H1 (cell line): ENCODE measurements at regions not wholly inside any gene's neighbourhood (a gene's known extent, or its start where the extent isn't known, plus 50 kb on each side); places are given as distances from the start of the nearest gene placed in this dataset.

Experiments
- CTCF ChIA-PET: fragments of 300-600 bp; sonication (Branson Sonifier 250); formaldehyde crosslinking; loops from one replicate; lab custom pipeline; 2021; ENCODE audit not compliant: partially characterized antibody; lab: Charles Lee
- POLR2A ChIA-PET: fragments of 300-600 bp; sonication (Branson Sonifier 250); formaldehyde crosslinking; loops from one replicate; lab custom pipeline; 2021; ENCODE audit warnings: inconsistent platforms; ENCODE audit not compliant: partially characterized antibody; lab: Charles Lee
- DNase-seq, 2 experiments: peaks; one replicate each; pipeline versions ENCODE4 v3.0.0 to v3.0.0-alpha.2; 2010 to 2022; ENCODE audit warnings: low spot score in 2 of 2, low read depth in 1 of 2, mixed read lengths in 1 of 2
- FAIRE-seq: peaks from 2 replicates; lab custom pipeline; 2011; peaks lifted over from hg19 to GRCh38; lab: Jason Lieb, UNC
- H2AFZ ChIP-seq: 2 replicates; pipeline ENCODE4 v1.8.1; 2012; ENCODE audit warnings: low read length, inconsistent platforms
- H2AK5ac ChIP-seq: 2 replicates; pipeline ENCODE4 v1.6.1; 2013; ENCODE audit warnings: low read depth, low read length
- H2BK120ac ChIP-seq: replicated peaks from 2 replicates; pipeline ENCODE3; 2013; ENCODE audit warnings: low read depth, low read length, inconsistent platforms
- H2BK12ac ChIP-seq: 2 replicates; pipeline ENCODE4 v1.6.1; 2013; ENCODE audit warnings: low read depth, low read length
- H2BK15ac ChIP-seq: 2 replicates; pipeline ENCODE4 v1.6.1; 2013; ENCODE audit warnings: low read length
- H2BK20ac ChIP-seq: 2 replicates; pipeline ENCODE4 v1.6.1; 2013; ENCODE audit warnings: low read length
- H2BK5ac ChIP-seq: 2 replicates; pipeline ENCODE4 v1.6.1; 2013; ENCODE audit warnings: low read depth, low read length
- H3K14ac ChIP-seq: 2 replicates; pipeline ENCODE4 v1.6.1; 2013; ENCODE audit warnings: inconsistent platforms; ENCODE audit not compliant: insufficient read length
- H3K18ac ChIP-seq: 2 replicates; pipeline ENCODE4 v1.6.1; 2013; ENCODE audit warnings: low read length; ENCODE audit errors: extremely low read depth
- H3K23ac ChIP-seq: 2 replicates; pipeline ENCODE4 v1.6.1; 2013; ENCODE audit warnings: inconsistent platforms; ENCODE audit not compliant: insufficient read length
- H3K23me2 ChIP-seq: 2 replicates; pipeline ENCODE4 v1.6.1; 2013; ENCODE audit warnings: low read depth, low read length
- H3K27ac ChIP-seq: 2 replicates; pipeline ENCODE4 v1.6.1; 2011; ENCODE audit warnings: low read depth, low read length, inconsistent platforms
- H3K27me3 ChIP-seq, 4 experiments: replicated peaks in 1 of 4; 1 replicate in 1 of 4; 2 replicates in 3 of 4; pipeline versions ENCODE4 v1.6.1 to v1.8.1; 2011 to 2013; ENCODE audit warnings: low read length in 3 of 4, mild to moderate bottlenecking in 3 of 4, inconsistent platforms in 2 of 4, mixed read lengths in 2 of 4, moderate library complexity in 1 of 4; ENCODE audit not compliant: control insufficient read depth in 3 of 4, insufficient read depth in 3 of 4; ENCODE audit errors: extremely low read depth in 1 of 4
- H3K36me3 ChIP-seq, 4 experiments: 2 replicates each; pipeline versions ENCODE4 v1.6.1 to v1.8.1; 2011 to 2013; ENCODE audit warnings: mild to moderate bottlenecking in 4 of 4, low read length in 3 of 4, moderate library complexity in 2 of 4, control low read depth in 1 of 4, inconsistent platforms in 1 of 4; ENCODE audit not compliant: insufficient read depth in 4 of 4, control insufficient read depth in 2 of 4
- H3K4ac ChIP-seq: replicated peaks from 2 replicates; pipeline ENCODE3; 2013; ENCODE audit warnings: low read length, low read depth, mixed read lengths, inconsistent platforms; ENCODE audit not compliant: insufficient read length
- H3K4me1 ChIP-seq, 4 experiments: replicated peaks in 1 of 4; 1 replicate in 1 of 4; 2 replicates in 3 of 4; pipeline versions ENCODE4 v1.6.1 to v1.8.1; 2011 to 2013; ENCODE audit warnings: low read length in 3 of 4, inconsistent platforms in 2 of 4, mixed read lengths in 1 of 4; ENCODE audit not compliant: insufficient read depth in 4 of 4, control insufficient read depth in 3 of 4
- H3K4me2 ChIP-seq, 2 experiments: 2 replicates each; pipeline versions ENCODE4 v1.6.1 to v1.8.1; 2011 to 2013; ENCODE audit warnings: low read depth in 2 of 2, low read length in 2 of 2, control low read depth in 1 of 2, inconsistent platforms in 1 of 2, mild to moderate bottlenecking in 1 of 2; ENCODE audit not compliant: insufficient read depth in 1 of 2
- H3K4me3 ChIP-seq, 4 experiments: fragments of 200-600, 300-600 bp in 1 of 4; sonication (generic), shearing (Covaris generic), sonication (Bioruptor Twin) in 1 of 4; 2 replicates each; pipeline versions ENCODE4 v1.5.1 to v1.8.1; 2011 to 2016; ENCODE audit warnings: low read length in 4 of 4, low read depth in 3 of 4, control low read depth in 2 of 4, inconsistent platforms in 2 of 4, mild to moderate bottlenecking in 2 of 4, mixed read lengths in 1 of 4, moderate library complexity in 1 of 4; ENCODE audit not compliant: insufficient read depth in 2 of 4; ENCODE audit errors: extremely low read depth in 1 of 4
- H3K56ac ChIP-seq: replicated peaks from 2 replicates; pipeline ENCODE3; 2013; ENCODE audit warnings: low read depth, mild to moderate bottlenecking, mixed read lengths, low read length, inconsistent platforms; ENCODE audit not compliant: insufficient read length
- H3K79me1 ChIP-seq: 2 replicates; pipeline ENCODE4 v1.6.1; 2013; ENCODE audit warnings: low read depth, low read length, control low read depth
- H3K79me2 ChIP-seq, 2 experiments: 2 replicates each; pipeline versions ENCODE4 v1.6.1 to v1.8.1; 2012 to 2013; ENCODE audit warnings: low read length in 2 of 2, mild to moderate bottlenecking in 2 of 2, inconsistent platforms in 1 of 2; ENCODE audit not compliant: insufficient read depth in 2 of 2, control insufficient read depth in 1 of 2
- H3K9ac ChIP-seq, 4 experiments: replicated peaks in 1 of 4; 1 replicate in 1 of 4; 2 replicates in 3 of 4; pipeline versions ENCODE4 v1.6.1 to v1.8.1; 2011 to 2013; ENCODE audit warnings: low read depth in 3 of 4, low read length in 3 of 4, control low read depth in 2 of 4, mild to moderate bottlenecking in 2 of 4, moderate library complexity in 2 of 4, inconsistent platforms in 1 of 4; ENCODE audit errors: extremely low read depth in 1 of 4
- H3K9me3 ChIP-seq, 2 experiments: 2 replicates each; pipeline versions ENCODE4 v1.6.1 to v1.8.1; 2012 to 2013; ENCODE audit warnings: mild to moderate bottlenecking in 2 of 2, moderate library complexity in 2 of 2, control low read depth in 1 of 2, inconsistent platforms in 1 of 2, low read depth in 1 of 2, low read length in 1 of 2, mixed read lengths in 1 of 2; ENCODE audit not compliant: insufficient read depth in 2 of 2
- H4K20me1 ChIP-seq, 2 experiments: replicated peaks in 1 of 2; 2 replicates each; pipeline versions ENCODE3 to v1.8.1; 2011 to 2013; ENCODE audit warnings: inconsistent platforms in 2 of 2, low read length in 2 of 2, mild to moderate bottlenecking in 1 of 2; ENCODE audit not compliant: insufficient read depth in 2 of 2, control insufficient read depth in 1 of 2
- H4K5ac ChIP-seq: 2 replicates; pipeline ENCODE4 v1.6.1; 2013; ENCODE audit warnings: low read length, low read depth, mixed read lengths, inconsistent platforms; ENCODE audit not compliant: insufficient read length
- H4K8ac ChIP-seq: 2 replicates; pipeline ENCODE4 v1.8.0; 2013; ENCODE audit warnings: mild to moderate bottlenecking, moderate library complexity, low read length, inconsistent platforms; ENCODE audit not compliant: insufficient read depth; ENCODE audit errors: extremely low read depth
- H4K91ac ChIP-seq: replicated peaks from 2 replicates; pipeline ENCODE3; 2013; ENCODE audit warnings: low read length, mixed read lengths, inconsistent platforms; ENCODE audit not compliant: insufficient read length
- CEBPB ChIP-seq: IDR thresholded peaks from 2 replicates; pipeline ENCODE4 v1.6.1; 2012; ENCODE audit warnings: low read depth, low read length
- CTCF ChIP-seq, 3 experiments: IDR thresholded peaks; 1 replicate in 2 of 3; 2 replicates in 1 of 3; pipeline versions ENCODE4 v1.5.1 to v1.6.1; 2011; ENCODE audit warnings: low read length in 3 of 3, mild to moderate bottlenecking in 3 of 3, inconsistent platforms in 2 of 3, low read depth in 1 of 3, moderate library complexity in 1 of 3; ENCODE audit not compliant: insufficient read depth in 1 of 3; ENCODE audit errors: control extremely low read depth in 1 of 3
- WGBS, 2 experiments: shearing (Covaris generic) in 1 of 2; methylation state at CpG; one replicate each; pipeline versions ENCODE4 v1.1.6 to v1.1.7; 2013 to 2015; ENCODE audit warnings: low lambda C conversion rate in 2 of 2, mixed read lengths in 2 of 2, inconsistent platforms in 1 of 2, low coverage in 1 of 2, missing lambda C conversion rate in 1 of 2; ENCODE audit not compliant: insufficient replicate concordance in 2 of 2, insufficient coverage in 1 of 2, insufficient read length in 1 of 2; ENCODE audit errors: extremely low coverage in 1 of 2, missing lambda C conversion rate in 1 of 2; 5-methylcytosine and 5-hydroxymethylcytosine counted together

- no peak for FAIRE-seq
- H4K8ac ChIP-seq: no peak overlapping the region
- no peaks in the 10 kb centered on the region for H4K20me1 ChIP-seq
- no peak overlapping the region for H2AFZ ChIP-seq
- no peak overlapping the region for H2BK15ac ChIP-seq
- H3K4ac ChIP-seq: no peak overlapping the region
- no peak for DNase-seq
- H3K9ac ChIP-seq: no peak overlapping the region
- no peaks in the 10 kb centered on the region; a peak in 1 of 4 replicates for H3K9me3 ChIP-seq
- ChIA-PET POLR2A (no interaction called here), CTCF (no interaction called here)
- WGBS, 2 experiments: 89% methylated on average over 7 of the region's 7 CpGs; no CpG with 5 or more reads in 1 of the 2 experiments
- H2BK5ac ChIP-seq: no peak overlapping the region
- no peak overlapping the region for H3K27ac ChIP-seq
- no peak overlapping the region for H3K4me2 ChIP-seq
- no peaks in the 10 kb centered on the region for H3K79me2 ChIP-seq
- H4K91ac ChIP-seq: no peak overlapping the region
- no peaks in the 10 kb centered on the region for H3K23me2 ChIP-seq
- no peaks in the 10 kb centered on the region for H3K79me1 ChIP-seq
- H3K4me3 ChIP-seq: no peak overlapping the region
- H3K23ac ChIP-seq: no peak overlapping the region
- H3K27me3 ChIP-seq: no peaks in the 10 kb centered on the region
- no peak overlapping the region for H3K56ac ChIP-seq
- H3K14ac ChIP-seq: no peak overlapping the region
- no peak overlapping the region for H2BK120ac ChIP-seq
- no peaks in the 10 kb centered on the region for H3K36me3 ChIP-seq
- H2AK5ac ChIP-seq: no peak overlapping the region; the same call in 1 of the 2 replicates
- no peaks in the 10 kb centered on the region; a peak in 1 of 7 replicates for H3K4me1 ChIP-seq
- H3K18ac ChIP-seq: no peak overlapping the region
- no peak overlapping the region; the same call in 1 of the 2 replicates for H2BK12ac ChIP-seq
- H4K5ac ChIP-seq: no peak overlapping the region
- peak; percentile 26; the same call in 1 of the 2 replicates for TF ChIP-seq CEBPB
- no peak for TF ChIP-seq CTCF (IDR thresholded peaks at IDR 0.05; ENCODE audit: control extremely low read depth in 1 of 3, insufficient read depth in 1 of 3, low read depth in 1 of 3, low read length in 3 of 3)
- no peak overlapping the region for H2BK20ac ChIP-seq
Observed at GRCh38 chr10:125263551-125263950, 103.2 kb upstream of the CTBP2 start.
